Thoracic aorta (tissue), 2 donors: ENCODE measurements at regions not wholly inside any gene's neighbourhood (a gene's known extent, or its start where the extent isn't known, plus 50 kb on each side); places are given as distances from the start of the nearest gene placed in this dataset.

Experiments used
- ATAC-seq: fragments of 150-250 bp; one replicate; pipeline ENCODE4 v1.8.0; 2017; ENCODE audit warnings: low read depth; ENCODE audit not compliant: insufficient number of reproducible peaks, low FRiP score
- DNase-seq: peaks from one replicate; pipeline ENCODE4 v3.0.0-alpha.2; 2020; ENCODE audit warnings: low spot score
- H3K27ac ChIP-seq, 2 donors: fragments of 200-600 bp; sonication (generic); 1 replicate in 1 of 2; 2 replicates in 1 of 2; pipeline ENCODE4 v1.5.1; 2016; ENCODE audit warnings: mild to moderate bottlenecking in 2 of 2, moderate library complexity in 2 of 2
- H3K27me3 ChIP-seq: fragments of 200-600 bp; sonication (generic); replicated peaks from 2 replicates; pipeline ENCODE4 v1.6.0; 2016; ENCODE audit warnings: mild to moderate bottlenecking; ENCODE audit not compliant: insufficient read depth
- H3K36me3 ChIP-seq: fragments of 200-600 bp; sonication (generic); one replicate; pipeline ENCODE4 v1.5.1; 2016
- H3K4me1 ChIP-seq, 2 donors: fragments of 200-600 bp; sonication (generic); 1 replicate in 1 of 2; 2 replicates in 1 of 2; pipeline versions ENCODE4 v1.5.1 to v1.6.0; 2016; ENCODE audit warnings: low read depth in 2 of 2, mild to moderate bottlenecking in 1 of 2; ENCODE audit not compliant: control insufficient read depth in 1 of 2
- H3K4me3 ChIP-seq: fragments of 200-600 bp; sonication (generic); 2 replicates; pipeline ENCODE4 v1.5.1; 2016; ENCODE audit warnings: mild to moderate bottlenecking
- H3K9me3 ChIP-seq: fragments of 200-600 bp; sonication (generic); 2 replicates; pipeline ENCODE4 v1.5.1; 2016
- CTCF ChIP-seq: fragments of 200-600 bp; sonication (generic); IDR thresholded peaks from one replicate; pipeline ENCODE4 v1.5.1; 2019; ENCODE audit warnings: antibody characterized with exemption

- H3K27ac ChIP-seq: no peak overlapping the region
- DNase-seq (no peak), ATAC-seq (no peak)
Measured at GRCh38 chr1:164265232-164265631, 293.8 kb upstream of the PBX1 start.

GRCh38 chr1:164272156-164272555 lies 286.8 kb upstream of the PBX1 start:
- no peak for ATAC-seq
- H3K36me3 ChIP-seq: no peaks in the 10 kb centered on the region

More at GRCh38 chr1:164265232-164265631, 293.8 kb upstream of the PBX1 start:
- Histone ChIP-seq H3K36me3 (no peaks in the 10 kb centered on the region), H3K4me1 (no peaks in the 10 kb centered on the region), H3K27me3 (no peaks in the 10 kb centered on the region), H3K9me3 (no peaks in the 10 kb centered on the region), H3K4me3 (no peak overlapping the region)
- TF ChIP-seq CTCF: no peak

DNA sequence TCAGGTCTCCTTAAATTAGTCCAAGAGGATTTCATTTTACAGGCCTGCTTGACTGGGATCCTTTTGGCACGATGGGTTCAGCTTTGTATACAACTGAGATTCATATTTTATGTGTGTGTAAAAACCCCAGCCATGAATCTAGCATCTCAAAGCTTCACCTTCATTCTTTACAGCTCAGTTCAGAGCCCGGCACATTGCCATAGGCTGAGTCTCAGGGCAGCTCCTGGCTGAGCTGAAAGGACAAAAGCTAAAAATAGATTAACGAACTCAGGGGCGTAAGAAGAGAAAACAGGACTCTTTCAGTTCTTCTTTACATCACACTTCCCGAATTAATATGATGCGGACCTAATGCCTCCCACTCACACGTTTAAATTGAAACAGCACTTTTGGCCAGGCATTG lies 262.8 kb upstream of the PBX1 start:
- Histone ChIP-seq H3K27ac (no peak overlapping the region), H3K27me3 (no peaks in the 10 kb centered on the region), H3K9me3 (no peaks in the 10 kb centered on the region), H3K4me3 (no peak overlapping the region), H3K36me3 (no peaks in the 10 kb centered on the region), H3K4me1 (no peaks in the 10 kb centered on the region)
- no peak for DNase-seq
- no peak for TF ChIP-seq CTCF
- no peak for ATAC-seq

More at GRCh38 chr1:164272156-164272555, 286.8 kb upstream of the PBX1 start:
- no peak for TF ChIP-seq CTCF
- Histone ChIP-seq H3K27ac (no peak overlapping the region), H3K4me3 (no peak overlapping the region), H3K27me3 (no peaks in the 10 kb centered on the region), H3K9me3 (no peaks in the 10 kb centered on the region), H3K4me1 (no peaks in the 10 kb centered on the region)
- DNase-seq: no peak

DNA sequence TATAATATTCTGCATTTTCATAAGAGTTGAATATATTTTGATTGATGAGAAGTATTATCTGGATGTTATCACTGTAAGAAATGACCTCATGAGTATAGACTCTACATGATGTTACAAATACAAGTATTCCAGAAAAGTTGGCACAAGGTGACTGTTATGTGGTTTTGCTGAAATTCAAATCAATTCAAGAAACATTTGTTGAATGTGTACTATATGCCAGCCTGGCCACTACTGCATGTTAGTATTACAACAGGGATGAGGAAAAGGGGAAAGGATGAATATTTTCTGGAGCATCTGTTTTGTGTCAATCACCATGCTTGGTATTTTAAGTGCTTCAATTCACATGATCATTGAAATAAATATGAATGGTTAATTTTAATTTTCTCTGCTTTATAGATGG lies 250.9 kb upstream of the PBX1 start:
- Histone ChIP-seq H3K4me3 (no peak overlapping the region), H3K27ac (no peak overlapping the region), H3K27me3 (no peaks in the 10 kb centered on the region), H3K9me3 (no peaks in the 10 kb centered on the region), H3K36me3 (no peaks in the 10 kb centered on the region), H3K4me1 (no peaks in the 10 kb centered on the region)
- ATAC-seq (no peak), DNase-seq (no peak)
- no peak for TF ChIP-seq CTCF

- no peak for DNase-seq
Measured at GRCh38 chr1:164310166-164310565, 248.8 kb upstream of the PBX1 start.

More at GRCh38 chr1:164310166-164310565, 248.8 kb upstream of the PBX1 start:
- Histone ChIP-seq H3K9me3 (no peaks in the 10 kb centered on the region), H3K27me3 (no peaks in the 10 kb centered on the region), H3K4me3 (no peak overlapping the region), H3K36me3 (no peaks in the 10 kb centered on the region), H3K27ac (no peak overlapping the region), H3K4me1 (no peaks in the 10 kb centered on the region)
- no peak for TF ChIP-seq CTCF
- ATAC-seq: no peak
